Esophagus squamous epithelium (tissue), 5 donors: ENCODE measurements at regions not wholly inside any gene's neighbourhood (a gene's known extent, or its start where the extent isn't known, plus 50 kb on each side); places are given as distances from the start of the nearest gene placed in this dataset.

Source experiments
- DNase-seq: peaks from one replicate; lab custom pipeline; 2025; lab: John Stamatoyannopoulos, UW
- H3K27ac ChIP-seq, 4 donors: fragments of 200-600 bp; sonication (generic); one replicate each; pipeline ENCODE4 v1.5.1; 2016 to 2019; ENCODE audit warnings: mild to moderate bottlenecking in 1 of 4
- H3K27me3 ChIP-seq, 4 donors: fragments of 200-600 bp; sonication (generic); 1 replicate in 3 of 4; 2 replicates in 1 of 4; pipeline versions ENCODE4 v1.5.1 to v1.6.0; 2017 to 2021; ENCODE audit warnings: antibody characterized with exemption in 1 of 4
- H3K36me3 ChIP-seq, 3 donors: fragments of 200-600 bp; sonication (generic); one replicate each; pipeline ENCODE4 v1.5.1; 2016 to 2019
- H3K4me1 ChIP-seq, 3 donors: fragments of 200-600 bp; sonication (generic); one replicate each; pipeline ENCODE4 v1.5.1; 2017 to 2019
- H3K4me3 ChIP-seq, 4 donors: fragments of 200-600 bp; sonication (generic); 1 replicate in 3 of 4; 2 replicates in 1 of 4; pipeline ENCODE4 v1.5.1; 2016 to 2019; ENCODE audit warnings: mild to moderate bottlenecking in 2 of 4, moderate library complexity in 1 of 4
- H3K9me3 ChIP-seq, 3 donors: fragments of 200-600 bp; sonication (generic); one replicate each; pipeline ENCODE4 v1.5.1; 2016 to 2019
- POLR2A ChIP-seq, 4 donors: fragments of 450-650 bp; IDR thresholded peaks; one replicate each; pipeline ENCODE4 v1.6.1; 2017; ENCODE audit warnings: antibody characterized with exemption in 4 of 4, mild to moderate bottlenecking in 4 of 4, moderate library complexity in 3 of 4
- WGBS, 2 donors: methylation state at CpG; one replicate each; pipeline ENCODE4 v1.1.5; 2018; 5-methylcytosine and 5-hydroxymethylcytosine counted together
- intact Hi-C: fragments of 100-400 bp; cut with DNase I; formaldehyde crosslinking; loops from one replicate; pipeline ENCODE4 v1.15.0; 2022
- TF ChIP-seq, protein P1 (sequence below), 6 experiments: fragments of 450-650 bp in 4 of 6; fragments of 200-600 bp in 2 of 6; sonication (generic) in 2 of 6; IDR thresholded peaks; one replicate each; pipeline ENCODE4 v1.5.1; 2016 to 2019; ENCODE audit warnings: antibody characterized with exemption in 6 of 6, mild to moderate bottlenecking in 4 of 6, moderate library complexity in 4 of 6
- donor health status: DM: yes; HTN: yes; CAD: no.

- Histone ChIP-seq H3K4me1 (no peaks in the 10 kb centered on the region), H3K36me3 (no peaks in the 10 kb centered on the region), H3K4me3 (no peak overlapping the region), H3K9me3 (no peaks in the 10 kb centered on the region), H3K27ac (no peak overlapping the region), H3K27me3 (no peaks in the 10 kb centered on the region)
- no peak for TF ChIP-seq POLR2A (IDR thresholded peaks at IDR 0.05)
- TF ChIP-seq, protein P1, sequence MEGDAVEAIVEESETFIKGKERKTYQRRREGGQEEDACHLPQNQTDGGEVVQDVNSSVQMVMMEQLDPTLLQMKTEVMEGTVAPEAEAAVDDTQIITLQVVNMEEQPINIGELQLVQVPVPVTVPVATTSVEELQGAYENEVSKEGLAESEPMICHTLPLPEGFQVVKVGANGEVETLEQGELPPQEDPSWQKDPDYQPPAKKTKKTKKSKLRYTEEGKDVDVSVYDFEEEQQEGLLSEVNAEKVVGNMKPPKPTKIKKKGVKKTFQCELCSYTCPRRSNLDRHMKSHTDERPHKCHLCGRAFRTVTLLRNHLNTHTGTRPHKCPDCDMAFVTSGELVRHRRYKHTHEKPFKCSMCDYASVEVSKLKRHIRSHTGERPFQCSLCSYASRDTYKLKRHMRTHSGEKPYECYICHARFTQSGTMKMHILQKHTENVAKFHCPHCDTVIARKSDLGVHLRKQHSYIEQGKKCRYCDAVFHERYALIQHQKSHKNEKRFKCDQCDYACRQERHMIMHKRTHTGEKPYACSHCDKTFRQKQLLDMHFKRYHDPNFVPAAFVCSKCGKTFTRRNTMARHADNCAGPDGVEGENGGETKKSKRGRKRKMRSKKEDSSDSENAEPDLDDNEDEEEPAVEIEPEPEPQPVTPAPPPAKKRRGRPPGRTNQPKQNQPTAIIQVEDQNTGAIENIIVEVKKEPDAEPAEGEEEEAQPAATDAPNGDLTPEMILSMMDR (IDR thresholded peaks at IDR 0.05): no peak
- DNase-seq: no peak
- intact Hi-C loops: no loop called here
These were observed 227.3 kb downstream of the TMEM167A start for GRCh38 chr5:82849885-82850284.

DNA sequence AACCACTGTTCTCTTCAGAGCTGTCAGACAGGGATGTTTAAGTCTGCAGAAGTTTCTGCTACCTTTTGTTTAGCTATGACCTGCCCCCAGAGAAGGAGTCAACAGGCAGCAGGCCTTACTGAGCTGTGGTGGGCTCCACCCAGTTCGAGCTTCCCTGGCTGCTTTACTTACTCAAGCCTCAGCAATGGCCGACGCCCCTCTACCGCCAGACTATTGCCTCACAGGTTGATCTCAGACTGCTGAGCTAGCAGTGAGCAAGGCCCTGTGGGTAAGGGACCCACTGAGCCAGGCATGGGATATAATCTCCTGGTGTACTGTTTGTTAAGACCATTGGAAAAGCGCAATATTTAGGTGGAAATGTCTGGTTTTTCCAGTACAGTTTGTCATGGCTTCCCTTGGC lies 229.6 kb downstream of the TMEM167A start:
- DNase-seq: no peak
- Histone ChIP-seq H3K9me3 (no peaks in the 10 kb centered on the region), H3K4me1 (no peaks in the 10 kb centered on the region), H3K4me3 (no peak overlapping the region), H3K36me3 (no peaks in the 10 kb centered on the region), H3K27me3 (no peaks in the 10 kb centered on the region), H3K27ac (no peak overlapping the region)
- intact Hi-C loops: no loop called here
- 63 to 90% methylated on average over 2 to 5 of the region's 5 CpGs for WGBS, 2 donors
- no peak for TF ChIP-seq POLR2A (IDR thresholded peaks at IDR 0.05)
- TF ChIP-seq, protein P1 (IDR thresholded peaks at IDR 0.05): no peak

- TF ChIP-seq, protein P1 (IDR thresholded peaks at IDR 0.05): no peak
- TF ChIP-seq POLR2A (IDR thresholded peaks at IDR 0.05): no peak
- no peaks in the 10 kb centered on the region for H3K27me3 ChIP-seq
- H3K9me3 ChIP-seq: peaks cover 0 to 8% (median 0%) of the 10 kb centered on the region in 3 donors
- no peaks in the 10 kb centered on the region for H3K36me3 ChIP-seq
- intact Hi-C loops: no loop called here
- H3K27ac ChIP-seq: no peak overlapping the region
- no peaks in the 10 kb centered on the region for H3K4me1 ChIP-seq
- 76 to 83% methylated on average over 3 of the region's 3 CpGs for WGBS, 2 donors
- no peak overlapping the region for H3K4me3 ChIP-seq
- DNase-seq: no peak
These were observed 237.3 kb downstream of the TMEM167A start for GRCh38 chr5:82839881-82840280.

- peaks cover 0 to 8% (median 0%) of the 10 kb centered on the region in 3 donors for H3K9me3 ChIP-seq
- no peak overlapping the region for H3K27ac ChIP-seq
- H3K36me3 ChIP-seq: no peaks in the 10 kb centered on the region
- intact Hi-C loops: no loop called here
- H3K27me3 ChIP-seq: no peaks in the 10 kb centered on the region
- DNase-seq: no peak
- no peak overlapping the region for H3K4me3 ChIP-seq
- TF ChIP-seq, protein P1 (IDR thresholded peaks at IDR 0.05): no peak
- TF ChIP-seq POLR2A (IDR thresholded peaks at IDR 0.05): no peak
- H3K4me1 ChIP-seq: no peaks in the 10 kb centered on the region
These were observed 241.7 kb downstream of the TMEM167A start for GRCh38 chr5:82835488-82835887.

DNA sequence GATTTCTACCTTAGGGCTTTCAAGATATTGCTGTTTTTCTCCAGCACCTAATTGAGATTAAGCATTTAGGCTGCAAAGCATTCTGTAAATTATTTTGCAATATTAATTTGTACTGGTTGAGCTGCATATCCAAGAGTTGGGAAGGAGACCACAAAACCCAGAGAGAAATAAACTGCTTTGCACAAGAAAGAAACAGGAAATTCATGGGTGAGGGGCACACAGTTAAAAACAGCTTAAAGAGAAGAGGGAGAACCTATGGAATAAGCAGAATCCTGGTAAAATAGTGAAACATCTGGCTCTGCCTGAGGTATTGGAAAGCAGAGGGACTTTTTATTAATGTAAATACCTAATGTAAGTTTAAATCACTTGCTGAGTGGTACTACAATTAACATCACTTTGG lies 243.0 kb downstream of the TMEM167A start:
- peaks cover 0 to 8% (median 0%) of the 10 kb centered on the region in 3 donors for H3K9me3 ChIP-seq
- intact Hi-C loops: no loop called here
- H3K27me3 ChIP-seq: no peaks in the 10 kb centered on the region
- no peak for TF ChIP-seq POLR2A (IDR thresholded peaks at IDR 0.05)
- TF ChIP-seq, protein P1 (IDR thresholded peaks at IDR 0.05): no peak
- DNase-seq: no peak
- no peak overlapping the region for H3K4me3 ChIP-seq
- H3K27ac ChIP-seq: no peak overlapping the region
- no peaks in the 10 kb centered on the region for H3K36me3 ChIP-seq
- no peaks in the 10 kb centered on the region for H3K4me1 ChIP-seq
